ENCODE measurements at regions not wholly inside any gene's neighbourhood (a gene's known extent, or its start where the extent isn't known, plus 50 kb on each side); places are given as distances from the start of the nearest gene placed in this dataset.

DNA sequence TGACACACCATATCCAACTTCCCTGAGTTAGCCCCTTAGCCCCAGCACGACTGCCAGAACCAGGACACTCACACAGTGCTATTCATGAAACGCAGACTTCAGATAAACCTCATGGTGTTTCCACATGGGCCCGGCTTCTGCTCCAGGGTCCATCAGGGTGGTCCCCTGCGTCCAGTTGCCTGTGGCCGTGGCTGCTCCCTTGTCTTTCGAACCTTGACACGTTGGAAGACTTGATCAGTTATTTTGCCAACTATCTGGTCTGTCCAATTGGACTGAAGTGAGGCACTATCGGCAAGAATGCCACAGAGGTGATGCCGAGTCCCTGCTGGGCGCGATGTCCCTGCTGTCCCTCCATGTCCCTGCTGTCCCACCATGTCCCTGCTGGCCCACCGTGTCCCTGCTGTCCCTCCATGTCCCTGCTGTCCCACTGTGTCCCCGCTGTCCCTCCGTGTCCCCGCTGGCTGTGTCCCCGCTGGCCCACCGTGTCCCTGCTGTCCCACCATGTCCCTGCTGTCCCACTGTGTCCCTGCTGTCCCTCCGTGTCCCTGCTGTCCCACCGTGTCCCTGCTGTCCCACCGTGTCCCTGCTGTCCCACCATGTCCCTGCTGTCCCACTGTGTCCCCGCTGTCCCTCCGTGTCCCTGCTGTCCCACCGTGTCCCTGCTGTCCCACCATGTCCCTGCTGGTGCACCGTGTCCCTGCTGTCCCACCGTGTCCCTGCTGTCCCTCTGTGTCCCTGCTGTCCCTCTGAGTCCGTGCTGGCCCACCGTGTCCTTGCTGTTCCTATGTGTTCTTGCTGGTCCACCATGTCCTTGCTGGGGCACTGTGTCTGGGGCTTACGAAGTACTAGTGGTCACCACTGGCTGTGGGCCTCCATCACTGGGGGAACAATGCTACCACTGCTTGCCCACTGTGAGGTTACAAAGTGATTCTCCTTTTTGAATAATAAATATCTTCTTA lies 251.4 kb downstream of the DLL1 start:
- H3K27me3 ChIP-seq (ENCODE audit: low read length), result no peaks in the 10 kb centered on the region

GRCh38 chr6:170038708-170039107 lies 252.2 kb downstream of the DLL1 start:
- H3K27me3 ChIP-seq (ENCODE audit: low read length), result no peaks in the 10 kb centered on the region
- H3K36me3 ChIP-seq (ENCODE audit: low read length), result no peaks in the 10 kb centered on the region
- H2AFZ ChIP-seq (ENCODE audit: low read depth, low read length, severe bottlenecking), result no peak overlapping the region
- no peaks in the 10 kb centered on the region for H3K9me2 ChIP-seq (replicated peaks; ENCODE audit: insufficient read depth, low read length)
- H3K4me3 ChIP-seq (ENCODE audit: insufficient read depth, low read length, poor library complexity, severe bottlenecking), result no peak overlapping the region
- H3F3A ChIP-seq (ENCODE audit: insufficient read depth), result no peaks in the 10 kb centered on the region
- no peak overlapping the region for H3K4me2 ChIP-seq (ENCODE audit: low read depth, low read length, poor library complexity, severe bottlenecking)
- no peaks in the 10 kb centered on the region for H3K9me3 ChIP-seq (ENCODE audit: insufficient read depth, low read length)
- H3K79me2 ChIP-seq (ENCODE audit: insufficient read depth, low read length), result no peaks in the 10 kb centered on the region
- no peaks in the 10 kb centered on the region for H4K20me1 ChIP-seq (ENCODE audit: low read depth, low read length)
- no peak overlapping the region for H3K9ac ChIP-seq (ENCODE audit: low read length)
- H3K27ac ChIP-seq (ENCODE audit: low read depth, low read length), result no peak overlapping the region
- no peak for TF ChIP-seq EZH2phosphoT487 (conservative IDR thresholded peaks at IDR 0.05; ENCODE audit: low read length)
- TF ChIP-seq, protein P1, sequence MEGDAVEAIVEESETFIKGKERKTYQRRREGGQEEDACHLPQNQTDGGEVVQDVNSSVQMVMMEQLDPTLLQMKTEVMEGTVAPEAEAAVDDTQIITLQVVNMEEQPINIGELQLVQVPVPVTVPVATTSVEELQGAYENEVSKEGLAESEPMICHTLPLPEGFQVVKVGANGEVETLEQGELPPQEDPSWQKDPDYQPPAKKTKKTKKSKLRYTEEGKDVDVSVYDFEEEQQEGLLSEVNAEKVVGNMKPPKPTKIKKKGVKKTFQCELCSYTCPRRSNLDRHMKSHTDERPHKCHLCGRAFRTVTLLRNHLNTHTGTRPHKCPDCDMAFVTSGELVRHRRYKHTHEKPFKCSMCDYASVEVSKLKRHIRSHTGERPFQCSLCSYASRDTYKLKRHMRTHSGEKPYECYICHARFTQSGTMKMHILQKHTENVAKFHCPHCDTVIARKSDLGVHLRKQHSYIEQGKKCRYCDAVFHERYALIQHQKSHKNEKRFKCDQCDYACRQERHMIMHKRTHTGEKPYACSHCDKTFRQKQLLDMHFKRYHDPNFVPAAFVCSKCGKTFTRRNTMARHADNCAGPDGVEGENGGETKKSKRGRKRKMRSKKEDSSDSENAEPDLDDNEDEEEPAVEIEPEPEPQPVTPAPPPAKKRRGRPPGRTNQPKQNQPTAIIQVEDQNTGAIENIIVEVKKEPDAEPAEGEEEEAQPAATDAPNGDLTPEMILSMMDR (IDR thresholded peaks at IDR 0.05; ENCODE audit: insufficient read depth, low read length, poor library complexity, severe bottlenecking), result no peak

More for the DNA sequence above, 251.4 kb downstream of the DLL1 start:
- Histone ChIP-seq H2AFZ (ENCODE audit: low read depth, low read length, severe bottlenecking) (no peak overlapping the region), H3K4me2 (ENCODE audit: low read depth, low read length, poor library complexity, severe bottlenecking) (no peak overlapping the region), H3K9me2 (replicated peaks; ENCODE audit: insufficient read depth, low read length) (no peaks in the 10 kb centered on the region), H3K27ac (ENCODE audit: low read depth, low read length) (no peak overlapping the region), H3K9ac (ENCODE audit: low read length) (no peak overlapping the region), H3K79me2 (ENCODE audit: insufficient read depth, low read length) (no peaks in the 10 kb centered on the region), H3F3A (ENCODE audit: insufficient read depth) (no peaks in the 10 kb centered on the region), H3K36me3 (ENCODE audit: low read length) (no peaks in the 10 kb centered on the region), H4K20me1 (ENCODE audit: low read depth, low read length) (no peaks in the 10 kb centered on the region), H3K4me3 (ENCODE audit: insufficient read depth, low read length, poor library complexity, severe bottlenecking) (no peak overlapping the region), H3K9me3 (ENCODE audit: insufficient read depth, low read length) (no peaks in the 10 kb centered on the region)
- no peak for TF ChIP-seq EZH2phosphoT487 (conservative IDR thresholded peaks at IDR 0.05; ENCODE audit: low read length)
- TF ChIP-seq, protein P1 (IDR thresholded peaks at IDR 0.05; ENCODE audit: insufficient read depth, low read length, poor library complexity, severe bottlenecking), result no peak

- no peak overlapping the region for H3K4me2 ChIP-seq (ENCODE audit: low read depth, low read length, poor library complexity, severe bottlenecking)
- H3K36me3 ChIP-seq (ENCODE audit: low read length), result no peaks in the 10 kb centered on the region
- no peaks in the 10 kb centered on the region for H3K9me2 ChIP-seq (replicated peaks; ENCODE audit: insufficient read depth, low read length)
- H3K9ac ChIP-seq (ENCODE audit: low read length), result no peak overlapping the region
- H2AFZ ChIP-seq (ENCODE audit: low read depth, low read length, severe bottlenecking), result no peak overlapping the region
- no peaks in the 10 kb centered on the region for H3F3A ChIP-seq (ENCODE audit: insufficient read depth)
- no peak overlapping the region for H3K27ac ChIP-seq (ENCODE audit: low read depth, low read length)
- no peaks in the 10 kb centered on the region for H3K79me2 ChIP-seq (ENCODE audit: insufficient read depth, low read length)
- no peak overlapping the region for H3K4me3 ChIP-seq (ENCODE audit: insufficient read depth, low read length, poor library complexity, severe bottlenecking)
- no peaks in the 10 kb centered on the region for H4K20me1 ChIP-seq (ENCODE audit: low read depth, low read length)
- no peak for TF ChIP-seq EZH2phosphoT487 (conservative IDR thresholded peaks at IDR 0.05; ENCODE audit: low read length)
- TF ChIP-seq, protein P1 (IDR thresholded peaks at IDR 0.05; ENCODE audit: insufficient read depth, low read length, poor library complexity, severe bottlenecking), result no peak
- H3K27me3 ChIP-seq (ENCODE audit: low read length), result no peaks in the 10 kb centered on the region
- no peaks in the 10 kb centered on the region; the same call in 1 of the 2 replicates for H3K9me3 ChIP-seq (ENCODE audit: insufficient read depth, low read length)
Observed at GRCh38 chr6:170038251-170038650, 252.6 kb downstream of the DLL1 start.

Data from SU-DHL-6 (cell line).